ENCODE measurements at regions not wholly inside any gene's neighbourhood (a gene's known extent, or its start where the extent isn't known, plus 50 kb on each side); places are given as distances from the start of the nearest gene placed in this dataset.

GRCh38 chr11:69982690-69983570 lies 95.2 kb upstream of the ANO1 start:
- Histone ChIP-seq H3K27ac (ENCODE audit: insufficient read length, low read depth, low read length) (no peak overlapping the region), H2BK20ac (ENCODE audit: low read depth, low read length, poor library complexity, severe bottlenecking) (no peak overlapping the region), H3K4me2 (ENCODE audit: insufficient read depth, insufficient read length, low read length) (no peak overlapping the region), H3K4me1 (ENCODE audit: insufficient read depth, low read length) (peaks cover 5% of the 10 kb centered on the region; the same call in 1 of the 2 replicates), H3K9me3 (ENCODE audit: control insufficient read depth, low read depth, low read length) (no peaks in the 10 kb centered on the region), H2AK5ac (ENCODE audit: insufficient read length, low read length) (no peak overlapping the region), H4K8ac (replicated peaks; ENCODE audit: insufficient read length, low read depth, low read length) (no peak overlapping the region), H3K4ac (ENCODE audit: low read depth, low read length) (no peak overlapping the region), H3K14ac (ENCODE audit: insufficient read depth, low read length) (no peak overlapping the region), H3T11ph (ENCODE audit: low read length) (no peak overlapping the region), H2BK15ac (ENCODE audit: low read depth, low read length) (no peak overlapping the region), H4K91ac (ENCODE audit: insufficient read length, low read depth, low read length) (no peak overlapping the region), H3K18ac (ENCODE audit: insufficient read length, low read depth, low read length) (no peak overlapping the region), H3K56ac (ENCODE audit: insufficient read length, low read depth, low read length) (no peak overlapping the region), H2BK12ac (ENCODE audit: insufficient read length, low read depth, low read length) (no peak overlapping the region), H4K5ac (ENCODE audit: insufficient read length, low read depth, low read length) (no peak overlapping the region), H2BK120ac (ENCODE audit: low read depth, low read length, poor library complexity, severe bottlenecking) (no peak overlapping the region), H3K23me2 (ENCODE audit: insufficient read length, low read depth, low read length, poor library complexity, severe bottlenecking) (peaks cover 12% of the 10 kb centered on the region), H2AFZ (ENCODE audit: low read length) (no peak overlapping the region), H4K20me1 (ENCODE audit: control insufficient read depth, insufficient read depth, insufficient read length) (no peaks in the 10 kb centered on the region), H2BK5ac (ENCODE audit: insufficient read length, low read length) (no peak overlapping the region), H3K27me3 (ENCODE audit: insufficient read depth, low read length) (peaks cover 17% of the 10 kb centered on the region; the same call in 1 of the 2 replicates), H3K23ac (ENCODE audit: insufficient read length, low read depth, low read length) (no peak overlapping the region), H3K79me2 (ENCODE audit: insufficient read depth, low read length) (no peaks in the 10 kb centered on the region), H3K9ac (ENCODE audit: extremely low read depth, insufficient read length, low read length) (no peak overlapping the region), H3K79me1 (ENCODE audit: insufficient read depth, low read depth, low read length, poor library complexity, severe bottlenecking) (no peaks in the 10 kb centered on the region)
- H3K9me3 Mint-ChIP-seq, result no peaks in the 10 kb centered on the region
- peak overlapping the region in 1 of 3 experiments; percentile 92; a peak in 1 of 7 replicates for H3K27ac Mint-ChIP-seq
- no CpG with 5 or more reads among the region's 20 CpGs for WGBS (ENCODE audit: extremely low coverage, insufficient read length, low lambda C conversion rate)
- DNase-seq, result peak; percentile 46
- TF ChIP-seq CTCF (conservative IDR thresholded peaks at IDR 0.05), result no peak
- peaks cover 66% of the 10 kb centered on the region for H3K27me3 Mint-ChIP-seq (ENCODE audit: low read depth)
- peaks cover 59 to 61% of the 10 kb centered on the region in 2 experiments for H3K4me1 Mint-ChIP-seq
- H3K4me3 Mint-ChIP-seq, result peak overlapping the region in 1 of 2 experiments; percentile 54; a peak in 1 of 5 replicates
- no peaks in the 10 kb centered on the region for H3K36me3 Mint-ChIP-seq (ENCODE audit: insufficient read depth in 1 of 3, low read depth in 3 of 3)
